GM08714 (cell line): ENCODE measurements at regions not wholly inside any gene's neighbourhood (a gene's known extent, or its start where the extent isn't known, plus 50 kb on each side); places are given as distances from the start of the nearest gene placed in this dataset.
A peak's percentile ranks its signal among the peaks of the same experiment; 100 is the strongest.

Experiments used
- H3K4me3 ChIP-seq: fragments of 200-500 bp; sonication (Bioruptor generic); 2 replicates; pipeline ENCODE4 v1.5.1; 2014; ENCODE audit warnings: mild to moderate bottlenecking, low read length, inconsistent platforms
- ZNF274 ChIP-seq: IDR thresholded peaks from 2 replicates; pipeline ENCODE4 v1.6.1; 2012; ENCODE audit warnings: mild to moderate bottlenecking, low read depth, low read length

GRCh38 chr3:72565593-72565992 is 282.7 kb downstream of the SHQ1 start:
- TF ChIP-seq ZNF274 = no peak
- H3K4me3 ChIP-seq = no peak overlapping the region

GRCh38 chr3:72563690-72564370 is 284.4 kb downstream of the SHQ1 start:
- no peak for TF ChIP-seq ZNF274
- no peak overlapping the region for H3K4me3 ChIP-seq

GRCh38 chr3:72560846-72561675 is 287.2 kb downstream of the SHQ1 start:
- TF ChIP-seq ZNF274 = no peak

GRCh38 chr3:72559385-72559784 is 288.9 kb downstream of the SHQ1 start:
- no peak overlapping the region for H3K4me3 ChIP-seq
- TF ChIP-seq ZNF274 = no peak

More at GRCh38 chr3:72560846-72561675, 287.2 kb downstream of the SHQ1 start:
- H3K4me3 ChIP-seq = no peak overlapping the region

GRCh38 chr3:72558001-72558400 is 290.2 kb downstream of the SHQ1 start:
- no peak for TF ChIP-seq ZNF274
- no peak overlapping the region for H3K4me3 ChIP-seq

- TF ChIP-seq ZNF274 = no peak
- no peak overlapping the region for H3K4me3 ChIP-seq
Observed at GRCh38 chr3:72555714-72556113, 292.5 kb downstream of the SHQ1 start.

- H3K4me3 ChIP-seq = no peak overlapping the region
- TF ChIP-seq ZNF274 = no peak
Observed at GRCh38 chr3:72554689-72555088, 293.6 kb downstream of the SHQ1 start.

- TF ChIP-seq ZNF274 = no peak
- H3K4me3 ChIP-seq = no peak overlapping the region
Observed at GRCh38 chr3:72553298-72553697, 294.9 kb downstream of the SHQ1 start.

- no peak for TF ChIP-seq ZNF274
- no peak overlapping the region for H3K4me3 ChIP-seq
Observed at GRCh38 chr3:72550582-72551262, 297.5 kb downstream of the SHQ1 start.

GRCh38 chr3:72549761-72550581 is 298.3 kb downstream of the SHQ1 start:
- no peak for TF ChIP-seq ZNF274
- peak overlapping the region; percentile 28; the same call in 1 of the 2 replicates for H3K4me3 ChIP-seq

- no peak overlapping the region for H3K4me3 ChIP-seq
- TF ChIP-seq ZNF274 = no peak
Observed at GRCh38 chr3:72548981-72549380, 299.3 kb downstream of the SHQ1 start.

GRCh38 chr3:72548461-72548860 is 299.8 kb downstream of the SHQ1 start:
- H3K4me3 ChIP-seq = no peak overlapping the region
- no peak for TF ChIP-seq ZNF274

- H3K4me3 ChIP-seq = no peak overlapping the region
- TF ChIP-seq ZNF274 = no peak
Observed at GRCh38 chr3:72547183-72547582, 301.1 kb downstream of the SHQ1 start.

- H3K4me3 ChIP-seq = no peak overlapping the region
- no peak for TF ChIP-seq ZNF274
Observed at GRCh38 chr3:72544239-72544638, 304.0 kb downstream of the SHQ1 start.

GRCh38 chr3:72543246-72543645 is 305.0 kb downstream of the SHQ1 start:
- TF ChIP-seq ZNF274 = no peak
- no peak overlapping the region for H3K4me3 ChIP-seq
